GM21786 (cell line): ENCODE measurements at regions not wholly inside any gene's neighbourhood (a gene's known extent, or its start where the extent isn't known, plus 50 kb on each side); places are given as distances from the start of the nearest gene placed in this dataset.
"Not testable (repeated sequence)": the region's sequence is repeated elsewhere in the genome, so short reads cannot be mapped to it uniquely, and the experiment has no call there.

Experiments used
- ATAC-seq: cut with Tn5 transposase; IDR thresholded peaks from one replicate; pipeline ENCODE4 v1.9.1; 2021; ENCODE audit not compliant: unreplicated experiment

DNA sequence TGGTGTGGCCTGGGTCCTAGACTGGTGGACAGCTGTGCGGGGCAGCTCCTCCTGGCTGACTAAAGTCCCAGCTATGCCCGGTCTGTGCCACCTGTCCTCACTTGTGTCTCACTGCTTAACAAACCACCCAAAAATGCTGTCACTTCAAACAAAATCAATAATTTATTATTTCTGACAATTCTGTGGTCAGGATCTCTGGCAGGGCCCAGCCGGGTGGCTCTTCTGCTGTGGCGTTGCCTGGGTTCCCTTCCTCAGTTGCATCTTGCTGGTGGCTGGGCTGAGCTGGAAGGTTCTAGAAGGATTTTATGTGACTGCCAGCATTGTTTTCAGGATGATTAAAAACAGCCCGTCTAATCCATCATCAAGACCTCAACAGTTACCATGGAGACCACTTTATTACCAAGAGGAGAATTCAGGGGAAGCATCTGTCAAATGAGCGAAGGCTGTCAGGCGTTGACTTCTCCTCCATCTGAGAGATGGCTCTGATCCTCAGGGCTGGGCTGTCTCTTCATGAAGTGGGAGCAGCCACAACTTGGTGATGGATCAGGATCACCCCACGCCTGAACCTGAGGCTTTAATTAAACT lies 280.6 kb upstream of the SFSWAP start:
- ATAC-seq: no peak

- not testable (repeated sequence) for ATAC-seq
Observed at GRCh38 chr12:131431126-131431655, 279.7 kb upstream of the SFSWAP start.

GRCh38 chr12:131432532-131433260 lies 278.2 kb upstream of the SFSWAP start:
- ATAC-seq: peak; percentile 86

GRCh38 chr12:131434208-131435125 lies 276.4 kb upstream of the SFSWAP start:
- no peak for ATAC-seq

DNA sequence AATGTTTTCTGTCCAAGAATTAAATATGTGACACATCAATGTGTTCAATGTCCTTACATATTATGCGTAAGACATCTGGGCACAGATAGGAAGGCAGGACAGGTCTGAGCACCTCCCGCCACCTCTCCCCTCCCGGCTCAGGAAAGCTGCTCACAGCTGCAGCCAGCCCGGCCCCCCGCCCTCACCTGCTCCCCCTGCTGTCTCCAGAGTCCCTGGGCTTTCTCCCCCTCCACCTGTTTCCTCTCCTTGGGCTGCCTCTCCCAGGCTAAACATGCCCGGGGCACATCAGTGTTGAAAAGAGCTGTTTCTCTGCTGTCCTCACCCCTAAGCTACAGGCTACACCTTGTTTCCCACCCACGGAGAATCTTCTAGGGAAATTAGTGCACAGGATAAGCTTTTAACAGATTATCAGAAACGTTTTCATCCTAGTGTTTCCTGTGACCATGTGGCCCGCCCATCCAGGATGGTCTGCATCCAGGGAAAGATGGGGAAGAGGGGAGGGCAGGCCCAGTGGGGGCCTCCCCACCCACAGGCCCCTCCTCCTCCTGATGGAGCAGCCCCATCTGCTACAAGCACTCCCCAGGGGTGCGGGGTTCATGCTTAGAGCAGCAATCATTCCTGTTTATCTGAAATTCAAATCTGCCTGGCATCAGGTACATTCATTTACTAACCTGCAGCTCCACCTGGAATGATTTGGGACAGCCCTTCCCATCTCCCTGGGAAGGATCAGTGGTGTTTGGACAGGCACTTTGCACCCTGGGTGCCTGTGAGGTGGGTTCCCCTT lies 273.8 kb upstream of the SFSWAP start:
- ATAC-seq: no peak

- no peak for ATAC-seq
Observed at GRCh38 chr12:131437706-131438492, 273.0 kb upstream of the SFSWAP start.

DNA sequence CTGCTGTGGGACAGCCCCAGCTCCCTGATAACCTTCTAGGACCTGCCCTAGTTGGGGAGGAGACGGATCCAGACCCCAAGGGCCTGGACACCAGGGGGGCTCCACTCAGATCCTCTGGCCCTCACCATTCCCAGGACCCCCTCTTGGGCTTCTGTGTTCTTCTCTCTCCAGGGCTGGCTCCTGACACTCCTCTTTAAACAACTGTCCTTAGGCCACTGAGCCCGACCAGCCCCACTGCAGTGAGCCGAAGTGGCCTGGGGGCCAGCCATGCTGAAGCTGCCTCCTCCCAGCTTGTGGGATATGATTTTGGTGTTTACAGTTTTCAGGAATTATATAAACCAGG lies 272.4 kb upstream of the SFSWAP start:
- not testable (repeated sequence) for ATAC-seq

- no peak for ATAC-seq
Observed at GRCh38 chr12:131438881-131439280, 272.0 kb upstream of the SFSWAP start.

- not testable (repeated sequence) for ATAC-seq
Observed at GRCh38 chr12:131439752-131440151, 271.1 kb upstream of the SFSWAP start.

- ATAC-seq: not testable (repeated sequence)
Observed at GRCh38 chr12:131440209-131441059, 270.5 kb upstream of the SFSWAP start.

- ATAC-seq: no peak
Observed at GRCh38 chr12:131441060-131441396, 269.9 kb upstream of the SFSWAP start.

DNA sequence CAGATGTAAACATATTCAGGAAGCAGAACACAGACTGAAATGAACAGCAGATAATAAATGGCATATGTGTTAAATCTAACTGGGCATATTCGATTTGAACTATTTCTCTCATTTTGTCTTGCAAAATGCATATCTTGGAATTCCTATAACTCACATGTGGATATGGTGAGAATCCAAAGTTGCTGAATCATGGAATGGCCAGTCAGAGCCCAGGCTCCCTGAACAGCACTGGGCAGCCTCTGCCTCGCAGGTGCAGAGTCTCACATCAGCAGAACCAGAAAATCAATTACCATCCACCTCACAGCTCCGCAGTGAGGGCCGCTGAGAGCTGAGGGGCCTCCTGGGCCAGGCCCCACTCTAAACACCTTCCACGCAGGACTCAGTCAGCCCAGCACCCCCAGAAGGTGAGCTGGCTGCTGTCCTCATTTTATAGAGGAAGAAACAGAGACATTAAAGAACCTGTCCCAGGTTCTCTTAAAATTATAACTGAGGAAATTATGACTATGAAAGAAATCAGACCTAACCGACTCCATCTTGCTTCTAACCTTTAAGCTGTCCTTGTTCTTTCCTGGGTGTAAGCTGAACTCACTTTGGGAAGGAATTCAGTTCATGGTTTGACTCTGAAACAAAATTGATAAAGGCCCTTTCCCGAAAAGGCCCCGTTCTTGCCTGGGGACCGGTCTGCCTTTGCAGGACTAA lies 269.1 kb upstream of the SFSWAP start:
- ATAC-seq: no peak

GRCh38 chr12:131442337-131442918 lies 268.5 kb upstream of the SFSWAP start:
- ATAC-seq: no peak

DNA sequence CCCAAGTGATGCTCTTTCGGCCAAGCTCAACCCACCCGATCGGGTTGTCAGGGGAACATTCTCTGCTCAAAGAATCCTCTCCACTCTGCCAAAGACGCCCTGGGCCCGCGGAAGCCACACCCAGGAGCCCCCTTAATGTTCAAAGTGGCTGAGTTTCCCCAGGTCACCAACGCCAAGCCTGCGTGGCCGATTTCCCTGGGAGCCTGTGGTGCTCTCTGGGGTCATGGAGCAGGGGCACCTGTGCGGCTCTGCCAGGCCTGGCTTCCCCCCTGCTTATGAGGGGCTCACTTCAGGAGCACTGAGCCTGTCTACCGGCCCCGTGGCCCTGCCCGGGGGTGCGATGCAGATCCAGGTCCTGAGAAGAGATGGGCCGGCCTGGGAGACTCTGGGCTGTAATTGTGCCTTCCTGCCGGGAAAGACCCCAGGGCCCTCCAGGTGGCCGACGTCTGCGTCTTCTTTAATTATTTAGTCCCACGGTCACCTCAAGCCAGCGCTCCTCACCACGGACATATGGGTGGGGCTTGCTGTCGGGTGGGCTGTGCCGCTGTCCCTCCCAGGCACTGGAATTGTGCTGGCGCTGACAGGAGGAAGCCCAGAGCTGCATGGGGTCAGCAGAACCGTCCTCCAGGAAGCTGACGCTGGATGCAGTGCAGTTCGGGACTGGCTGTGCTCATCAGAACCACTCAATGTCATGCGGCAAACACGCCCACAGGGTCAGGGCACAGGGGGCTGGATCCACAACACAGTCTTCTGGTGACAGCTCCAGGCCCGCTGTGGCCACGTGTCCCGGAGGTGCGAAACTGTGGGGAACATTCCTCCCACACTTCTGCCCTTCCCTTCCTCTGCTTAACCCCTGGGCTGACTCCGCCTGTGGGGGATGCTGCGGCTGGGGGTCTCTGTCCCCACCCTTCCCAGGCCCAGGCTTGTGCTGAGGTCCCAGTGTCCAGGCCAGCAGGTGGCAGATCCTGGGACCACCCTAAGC lies 267.6 kb upstream of the SFSWAP start:
- ATAC-seq: no peak

DNA sequence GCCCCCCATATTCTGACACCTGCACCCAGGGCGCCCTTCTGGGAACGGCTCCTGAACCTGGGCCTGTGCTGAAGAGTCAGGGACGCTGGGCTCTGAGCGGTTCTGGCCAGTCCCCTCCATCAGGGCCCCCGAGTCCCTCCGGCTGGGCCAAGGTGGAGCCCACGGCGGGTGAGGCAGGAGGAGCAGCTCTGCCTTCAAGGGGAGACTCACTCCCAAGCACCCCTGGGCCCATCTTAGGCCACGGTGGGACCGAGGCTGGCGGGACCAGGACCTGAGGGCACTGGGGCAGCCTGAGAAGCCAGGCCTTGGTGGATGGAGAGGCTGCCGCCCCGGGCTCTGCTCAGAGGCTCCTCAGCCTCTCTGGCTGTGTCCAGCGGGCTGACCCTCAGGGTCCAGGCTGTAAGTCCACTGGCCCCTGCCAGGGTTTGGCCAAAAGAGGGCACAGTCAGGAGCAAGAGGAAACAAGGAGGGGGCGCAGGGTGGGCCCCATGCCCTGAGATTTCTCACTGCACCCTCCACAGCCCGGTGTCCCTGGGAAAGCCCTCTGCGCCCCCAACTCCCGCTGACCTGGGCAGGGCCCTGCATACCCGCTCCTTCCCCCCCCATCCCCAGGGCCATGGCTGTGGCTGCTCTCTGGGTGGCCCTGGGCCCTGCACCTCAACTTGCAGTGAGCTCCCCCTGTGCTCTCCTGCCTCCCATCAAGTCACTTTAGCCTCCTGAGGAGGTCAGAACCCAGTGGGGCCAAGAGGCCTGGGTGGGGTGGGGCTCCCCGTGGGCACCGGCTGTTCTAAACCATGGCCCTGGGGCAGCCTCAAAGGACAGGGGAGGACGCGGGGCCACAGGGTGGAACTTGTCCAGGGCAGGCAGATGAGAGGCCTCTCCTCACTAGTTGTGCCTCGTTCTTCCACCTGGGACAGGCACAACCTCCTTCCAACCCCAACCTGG lies 266.4 kb upstream of the SFSWAP start:
- no peak for ATAC-seq

- peak; percentile 60 for ATAC-seq
Observed at GRCh38 chr12:131445184-131445774, 265.6 kb upstream of the SFSWAP start.
